Activated CD8-positive, alpha-beta memory T cell treated with anti-CD3 and anti-CD28 coated beads, Interleukin-2, amount 10 ng/mL, durations not matched to agents 7 days and 5 days (primary cell): ENCODE measurements at regions not wholly inside any gene's neighbourhood (a gene's known extent, or its start where the extent isn't known, plus 50 kb on each side); places are given as distances from the start of the nearest gene placed in this dataset.
"Not testable (repeated sequence)": the region's sequence is repeated elsewhere in the genome, so short reads cannot be mapped to it uniquely, and the experiment has no call there.

Source experiments
- ATAC-seq: fragments of 150-1000 bp; cut with Tn5 transposase; one replicate; pipeline ENCODE4 v1.10.0; 2021; ENCODE audit warnings: moderate library complexity
- CTCF ChIA-PET: fragments of 350-600 bp; sonication (Branson Sonifier 250); formaldehyde crosslinking; loops from one replicate; lab custom pipeline; 2021; ENCODE audit warnings: antibody characterized with exemption; lab: Charles Lee
- DNase-seq: peaks from one replicate; pipeline ENCODE4 v3.0.0-alpha.2; 2020
- H3K27ac Mint-ChIP-seq: one replicate; pipeline ENCODE4 v1.8.0; 2021; ENCODE audit warnings: mild to moderate bottlenecking, mixed read lengths
- H3K27me3 Mint-ChIP-seq: one replicate; pipeline ENCODE4 v1.8.0; 2021; ENCODE audit warnings: mixed read lengths
- H3K36me3 Mint-ChIP-seq: one replicate; pipeline ENCODE4 v1.8.0; 2021; ENCODE audit warnings: mild to moderate bottlenecking, mixed read lengths
- H3K4me1 Mint-ChIP-seq: one replicate; pipeline ENCODE4 v1.8.0; 2021; ENCODE audit warnings: mixed read lengths
- H3K4me3 Mint-ChIP-seq: one replicate; pipeline ENCODE4 v1.8.0; 2021; ENCODE audit warnings: mild to moderate bottlenecking, moderate library complexity, mixed read lengths
- H3K9me3 Mint-ChIP-seq: one replicate; pipeline ENCODE4 v1.8.0; 2022; ENCODE audit warnings: low read depth, mixed read lengths

DNA sequence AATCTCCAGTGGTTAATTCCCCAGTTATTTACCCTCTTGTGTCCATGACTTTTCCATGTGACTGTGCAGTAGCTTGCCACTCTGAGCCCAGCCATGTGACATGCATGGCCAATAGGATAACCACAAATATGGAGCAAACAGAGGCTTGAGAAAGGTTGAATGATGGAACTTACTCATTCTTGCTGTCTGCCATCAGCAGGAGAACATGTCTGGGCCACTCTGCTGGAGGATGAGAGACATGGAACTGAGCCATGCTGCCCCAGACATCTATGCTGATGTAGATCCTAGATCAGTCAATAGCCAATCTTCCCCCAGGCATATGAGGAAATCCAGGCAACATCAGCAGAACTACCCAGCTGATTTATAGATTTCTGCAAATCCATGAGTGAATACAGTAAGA lies 992.3 kb upstream of the FANCL start:
- CTCF ChIA-PET: no interaction called here
- no peaks in the 10 kb centered on the region for H3K27me3 Mint-ChIP-seq
- no peaks in the 10 kb centered on the region for H3K4me1 Mint-ChIP-seq
- H3K4me3 Mint-ChIP-seq: no peak overlapping the region
- no peak overlapping the region for H3K27ac Mint-ChIP-seq
- no peaks in the 10 kb centered on the region for H3K36me3 Mint-ChIP-seq
- no peak for ATAC-seq
- H3K9me3 Mint-ChIP-seq: no peaks in the 10 kb centered on the region
- DNase-seq: no peak

DNA sequence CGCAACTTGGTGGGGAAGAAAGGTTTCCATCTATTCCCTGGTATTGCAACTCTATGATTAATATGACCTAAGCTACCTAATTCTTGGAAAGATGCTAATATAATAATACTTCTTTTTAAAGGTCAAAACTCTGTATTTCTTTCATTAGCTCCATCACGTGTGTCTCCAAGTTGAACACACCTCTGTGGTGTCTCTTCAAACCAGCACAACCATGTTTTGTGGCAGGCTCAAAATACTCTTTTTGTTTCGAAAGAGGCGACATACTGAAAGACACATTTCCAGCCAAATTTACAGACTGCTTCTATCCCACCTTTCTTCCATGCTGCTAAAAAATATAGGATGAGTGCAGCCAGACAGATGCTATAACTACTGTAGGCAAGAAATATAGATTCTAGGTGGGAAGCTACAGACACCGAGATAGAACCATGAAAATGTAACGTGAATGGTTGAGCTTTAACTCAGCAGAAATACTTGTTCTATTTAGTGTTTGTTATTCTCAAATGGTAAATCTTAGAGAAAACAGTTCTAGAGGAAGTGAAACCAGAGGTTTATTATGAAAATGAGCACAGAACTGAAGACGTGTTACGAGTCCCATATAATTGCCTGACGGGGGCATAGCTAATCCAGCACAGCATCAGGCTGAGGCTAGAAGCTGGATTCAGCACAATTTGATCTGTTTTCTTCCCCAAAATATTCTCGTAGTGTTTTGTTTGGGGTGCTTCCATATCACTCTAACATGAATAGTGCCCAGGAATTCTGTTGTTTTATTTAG lies 991.5 kb upstream of the FANCL start:
- ATAC-seq (no peak), DNase-seq (no peak)
- no peak overlapping the region for H3K27ac Mint-ChIP-seq
- H3K9me3 Mint-ChIP-seq: no peaks in the 10 kb centered on the region
- no peaks in the 10 kb centered on the region for H3K27me3 Mint-ChIP-seq
- CTCF ChIA-PET: no interaction called here
- H3K4me1 Mint-ChIP-seq: no peaks in the 10 kb centered on the region
- H3K4me3 Mint-ChIP-seq: no peak overlapping the region
- no peaks in the 10 kb centered on the region for H3K36me3 Mint-ChIP-seq

DNA sequence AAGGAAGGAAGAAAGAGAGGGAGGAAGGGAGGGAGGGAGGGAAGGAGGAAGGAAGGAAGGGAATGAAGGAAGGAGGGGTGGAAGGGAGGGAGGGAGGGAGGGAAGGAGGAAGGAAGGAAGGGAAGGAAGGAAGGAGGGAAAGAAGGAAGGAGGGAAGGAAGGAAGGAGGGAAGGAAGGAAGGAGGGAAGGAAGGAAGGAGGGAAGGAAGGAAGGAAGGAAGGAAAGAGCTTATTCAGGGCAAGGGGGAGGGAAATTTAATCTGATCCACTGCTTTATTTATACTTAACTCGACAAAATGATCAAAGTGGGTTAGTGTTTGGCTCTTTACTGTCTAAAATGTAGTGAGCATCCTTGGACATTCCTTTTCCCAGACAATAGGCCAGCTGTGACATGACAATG lies 985.2 kb upstream of the FANCL start:
- H3K27ac Mint-ChIP-seq, H3K4me1 Mint-ChIP-seq, H3K27me3 Mint-ChIP-seq: not testable (repeated sequence)

DNA sequence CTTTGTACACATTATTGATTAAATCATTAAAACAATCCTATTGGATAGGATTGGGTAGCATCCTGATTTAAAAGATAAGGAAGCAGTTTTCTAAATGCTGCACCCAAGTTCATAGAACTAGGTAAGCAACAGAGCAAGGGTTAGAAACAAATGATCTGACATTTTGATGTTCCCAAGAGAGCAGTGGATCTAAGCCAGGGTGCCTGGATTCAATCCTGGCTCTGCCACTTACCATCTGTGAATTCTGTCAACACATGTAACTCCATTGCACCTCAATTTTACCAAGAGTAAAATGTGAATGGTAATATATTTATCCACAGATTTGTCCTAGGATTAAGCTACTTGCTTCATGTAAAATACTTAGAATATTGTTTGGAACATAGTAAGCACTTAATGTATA lies 982.6 kb upstream of the FANCL start:
- no peaks in the 10 kb centered on the region for H3K9me3 Mint-ChIP-seq
- CTCF ChIA-PET: no interaction called here
- no peaks in the 10 kb centered on the region for H3K4me1 Mint-ChIP-seq
- H3K36me3 Mint-ChIP-seq: no peaks in the 10 kb centered on the region
- H3K4me3 Mint-ChIP-seq: no peak overlapping the region
- no peak overlapping the region for H3K27ac Mint-ChIP-seq
- ATAC-seq (no peak), DNase-seq (no peak)
- H3K27me3 Mint-ChIP-seq: no peaks in the 10 kb centered on the region

More for the DNA sequence above, 985.2 kb upstream of the FANCL start:
- H3K4me3 Mint-ChIP-seq, H3K36me3 Mint-ChIP-seq, H3K9me3 Mint-ChIP-seq, DNase-seq, CTCF ChIA-PET, ATAC-seq: not testable (repeated sequence)

DNA sequence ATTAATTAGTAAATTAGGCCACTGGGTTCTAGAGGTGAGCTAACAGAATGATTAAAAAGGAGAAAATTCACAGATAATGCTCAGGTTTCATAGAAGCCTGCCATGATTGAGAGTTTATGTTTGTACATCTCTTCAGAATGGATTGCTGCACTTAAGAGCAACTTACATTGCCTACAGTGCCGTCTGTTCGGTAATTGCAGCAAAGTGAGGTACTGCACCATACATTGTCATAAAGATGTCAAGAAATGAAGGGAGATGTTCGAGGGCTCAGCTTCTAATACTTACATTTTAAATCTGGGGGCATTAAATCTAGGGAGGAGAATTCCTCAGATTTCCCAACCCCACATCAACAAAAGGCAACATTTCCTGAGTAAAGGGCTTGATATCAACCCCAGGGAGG lies 976.2 kb upstream of the FANCL start:
- DNase-seq: no peak
- H3K4me3 Mint-ChIP-seq: no peak overlapping the region

DNA sequence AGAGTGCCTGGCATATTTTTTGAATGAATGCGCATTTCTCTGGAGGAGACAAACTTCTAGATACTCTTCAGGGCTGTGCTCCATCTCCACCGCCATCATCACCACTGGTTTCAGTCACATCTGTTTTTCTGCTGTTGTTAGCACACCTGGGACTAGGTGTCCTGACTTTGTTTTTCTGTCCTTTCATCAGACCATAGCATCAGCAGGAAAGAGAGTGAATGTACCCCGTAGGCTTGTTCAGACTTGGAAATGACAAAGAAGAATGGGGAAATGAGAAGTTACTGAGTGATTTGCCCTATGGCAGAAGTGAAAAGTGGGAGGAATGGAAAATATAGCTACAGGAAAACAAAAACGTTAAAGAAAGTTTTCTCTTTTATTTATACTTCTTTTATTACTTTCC lies 965.2 kb upstream of the FANCL start:
- CTCF ChIA-PET: no interaction called here
- no peaks in the 10 kb centered on the region for H3K4me1 Mint-ChIP-seq
- no peak overlapping the region for H3K27ac Mint-ChIP-seq
- no peaks in the 10 kb centered on the region for H3K27me3 Mint-ChIP-seq
- ATAC-seq (no peak), DNase-seq (no peak)
- H3K36me3 Mint-ChIP-seq: no peaks in the 10 kb centered on the region
- H3K9me3 Mint-ChIP-seq: no peaks in the 10 kb centered on the region
- H3K4me3 Mint-ChIP-seq: no peak overlapping the region

More for the DNA sequence above, 976.2 kb upstream of the FANCL start:
- no peaks in the 10 kb centered on the region for H3K9me3 Mint-ChIP-seq
- H3K27ac Mint-ChIP-seq: no peak overlapping the region
- CTCF ChIA-PET: no interaction called here
- H3K4me1 Mint-ChIP-seq: no peaks in the 10 kb centered on the region
- no peaks in the 10 kb centered on the region for H3K27me3 Mint-ChIP-seq
- ATAC-seq: no peak
- H3K36me3 Mint-ChIP-seq: no peaks in the 10 kb centered on the region

DNA sequence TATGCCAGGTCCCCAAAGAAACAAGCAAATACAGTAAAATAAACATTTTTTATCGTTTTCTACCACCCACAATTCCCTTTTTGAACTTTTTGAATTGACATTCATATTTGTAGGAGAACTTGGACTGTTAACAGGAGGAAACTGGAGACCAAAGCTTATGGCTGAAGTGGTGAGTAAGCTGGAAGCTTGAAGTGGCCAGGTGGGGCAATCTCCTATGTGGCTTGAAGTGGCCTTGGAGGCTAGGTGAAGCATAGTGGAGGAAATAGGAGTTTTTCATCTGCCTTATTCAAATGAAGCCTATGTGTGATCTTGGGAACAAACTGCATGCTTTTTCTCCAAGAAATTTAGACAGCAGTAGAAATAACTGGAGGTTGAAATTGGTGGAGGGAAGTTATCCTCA lies 962.9 kb upstream of the FANCL start:
- Mint-ChIP-seq H3K27me3 (no peaks in the 10 kb centered on the region), H3K27ac (no peak overlapping the region), H3K4me3 (no peak overlapping the region), H3K9me3 (no peaks in the 10 kb centered on the region), H3K36me3 (no peaks in the 10 kb centered on the region), H3K4me1 (no peaks in the 10 kb centered on the region)
- no peak for ATAC-seq
- DNase-seq: no peak
- CTCF ChIA-PET: no interaction called here

DNA sequence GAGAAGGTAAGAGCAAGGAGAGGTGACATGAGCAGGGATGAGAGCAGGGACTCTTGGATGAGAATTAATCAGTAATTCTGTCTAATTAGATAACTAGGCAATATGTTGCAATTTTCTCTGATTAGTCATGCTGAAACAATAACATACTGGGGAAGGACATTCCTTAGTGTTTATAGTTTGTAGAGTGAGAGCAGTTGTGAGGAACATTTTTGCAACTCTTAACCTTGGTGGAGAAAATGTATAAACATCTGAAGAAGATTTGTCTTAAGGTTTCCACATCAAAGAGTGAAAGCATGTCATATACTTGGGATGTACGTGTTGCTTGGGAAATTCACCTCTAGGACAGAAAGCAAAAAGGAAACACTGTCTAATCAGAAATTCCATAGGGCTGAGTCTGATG lies 955.4 kb upstream of the FANCL start:
- DNase-seq (no peak), ATAC-seq (no peak)
- CTCF ChIA-PET: no interaction called here
- Mint-ChIP-seq H3K4me3 (no peak overlapping the region), H3K9me3 (no peaks in the 10 kb centered on the region), H3K27ac (no peak overlapping the region), H3K36me3 (no peaks in the 10 kb centered on the region), H3K4me1 (no peaks in the 10 kb centered on the region), H3K27me3 (no peaks in the 10 kb centered on the region)

DNA sequence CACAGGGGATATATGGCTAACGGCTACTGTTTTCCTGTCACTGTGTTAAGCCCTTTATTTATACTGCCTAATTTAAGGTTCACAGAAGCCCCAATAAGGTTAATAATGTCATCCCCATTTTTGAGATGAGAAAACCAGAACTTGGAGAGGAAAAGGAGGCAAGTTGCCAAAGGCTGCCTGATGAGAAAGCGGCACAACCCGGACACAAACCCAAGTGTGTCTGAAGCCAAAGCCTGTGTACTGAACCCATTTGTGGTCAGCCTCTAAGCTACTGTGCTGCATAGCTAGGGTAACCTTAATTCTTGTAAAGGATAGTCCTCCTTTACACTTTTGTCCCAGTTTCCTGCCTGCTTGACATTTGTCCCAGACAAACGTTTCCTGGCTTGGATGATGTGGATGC lies 954.7 kb upstream of the FANCL start:
- no peak for DNase-seq
- Mint-ChIP-seq H3K36me3 (no peaks in the 10 kb centered on the region), H3K9me3 (no peaks in the 10 kb centered on the region), H3K4me1 (no peaks in the 10 kb centered on the region), H3K27me3 (no peaks in the 10 kb centered on the region), H3K27ac (no peak overlapping the region), H3K4me3 (no peak overlapping the region)
- CTCF ChIA-PET: no interaction called here
- no peak for ATAC-seq

DNA sequence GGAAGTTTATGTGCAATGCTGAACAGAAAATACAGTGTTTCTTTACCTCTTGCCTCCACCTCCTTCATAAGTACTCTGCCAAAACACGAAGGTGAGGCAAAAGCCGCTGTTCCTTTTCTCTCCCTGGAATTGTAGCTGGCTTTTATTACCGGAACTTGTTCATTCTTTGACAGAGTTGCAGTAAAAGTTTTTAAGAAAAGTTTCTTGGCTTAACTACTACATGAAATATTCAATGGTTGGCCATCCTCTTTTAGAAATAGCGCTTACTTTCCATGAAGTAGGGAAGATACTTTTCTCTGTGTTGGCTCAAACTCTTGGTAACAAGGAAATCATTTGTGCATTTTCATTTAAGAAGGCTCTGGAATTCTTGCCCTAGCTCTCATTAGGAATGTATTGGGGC lies 950.7 kb upstream of the FANCL start:
- Mint-ChIP-seq H3K4me3 (no peak overlapping the region), H3K36me3 (no peaks in the 10 kb centered on the region), H3K9me3 (no peaks in the 10 kb centered on the region)

DNA sequence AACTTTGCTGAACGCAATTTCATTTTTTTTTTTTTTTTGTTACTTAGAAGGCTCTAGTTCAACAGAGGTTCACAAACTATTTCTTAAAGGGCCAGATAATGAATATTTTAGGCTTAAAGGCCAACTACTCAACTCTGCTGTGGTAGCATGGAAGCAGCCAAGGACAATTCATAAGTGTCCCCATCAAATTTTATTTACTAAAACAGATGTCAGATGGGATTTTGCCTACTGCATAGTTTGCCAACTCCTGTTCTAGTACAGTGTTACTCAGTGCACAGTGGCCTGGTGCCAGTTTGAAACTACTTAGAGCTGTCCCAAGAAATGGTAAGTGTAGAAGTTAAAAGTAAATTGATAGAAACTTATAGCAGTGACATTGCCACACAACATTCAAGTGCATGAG lies 949.4 kb upstream of the FANCL start:
- no peak for ATAC-seq
- no peaks in the 10 kb centered on the region for H3K27me3 Mint-ChIP-seq
- H3K4me1 Mint-ChIP-seq: no peaks in the 10 kb centered on the region
- H3K9me3 Mint-ChIP-seq: no peaks in the 10 kb centered on the region
- H3K27ac Mint-ChIP-seq: no peak overlapping the region
- H3K36me3 Mint-ChIP-seq: no peaks in the 10 kb centered on the region
- CTCF ChIA-PET: no interaction called here
- no peak overlapping the region for H3K4me3 Mint-ChIP-seq
- DNase-seq: no peak

More for the DNA sequence above, 950.7 kb upstream of the FANCL start:
- DNase-seq (no peak), ATAC-seq (no peak)
- Mint-ChIP-seq H3K27ac (no peak overlapping the region), H3K27me3 (no peaks in the 10 kb centered on the region), H3K4me1 (no peaks in the 10 kb centered on the region)
- CTCF ChIA-PET: no interaction called here

DNA sequence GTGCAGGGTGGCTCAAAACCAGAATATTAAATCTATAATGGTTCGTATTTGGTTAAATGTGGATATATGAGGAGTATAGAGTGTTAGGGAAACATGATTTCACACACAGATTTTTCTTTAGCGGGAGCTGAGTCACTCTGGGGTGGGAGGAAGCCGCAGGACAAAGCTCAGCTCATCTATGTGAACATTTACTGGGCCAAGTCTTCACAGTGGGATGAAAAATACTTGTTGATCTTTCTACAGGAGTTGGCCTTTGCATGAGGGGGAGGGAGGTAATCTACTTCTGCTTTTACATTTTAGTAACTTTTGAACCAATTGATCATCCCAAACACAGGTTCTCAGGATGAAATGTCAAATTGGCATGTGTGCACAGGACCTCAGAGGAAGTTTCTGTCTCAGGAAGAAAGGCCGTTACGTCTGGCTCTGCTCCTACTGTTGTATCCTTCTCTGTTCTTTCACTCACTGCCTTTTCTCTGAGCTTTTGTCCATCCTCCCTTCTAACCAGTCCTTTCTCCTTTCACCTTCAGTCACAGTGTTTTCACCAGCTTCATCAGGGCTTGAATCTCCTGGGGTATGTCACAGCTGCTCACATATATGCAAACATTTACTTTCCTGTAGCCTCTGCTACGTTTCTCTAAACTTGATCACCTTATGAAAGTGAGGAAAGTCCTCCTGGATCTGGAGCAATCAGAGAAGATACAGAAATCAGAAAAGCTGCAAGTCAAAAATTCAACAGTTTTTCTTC lies 943.3 kb upstream of the FANCL start:
- Mint-ChIP-seq H3K4me1 (no peaks in the 10 kb centered on the region), H3K27ac (no peak overlapping the region), H3K4me3 (no peak overlapping the region), H3K36me3 (no peaks in the 10 kb centered on the region), H3K9me3 (no peaks in the 10 kb centered on the region), H3K27me3 (no peaks in the 10 kb centered on the region)
- no peak for DNase-seq
- CTCF ChIA-PET: no interaction called here
- ATAC-seq: no peak

DNA sequence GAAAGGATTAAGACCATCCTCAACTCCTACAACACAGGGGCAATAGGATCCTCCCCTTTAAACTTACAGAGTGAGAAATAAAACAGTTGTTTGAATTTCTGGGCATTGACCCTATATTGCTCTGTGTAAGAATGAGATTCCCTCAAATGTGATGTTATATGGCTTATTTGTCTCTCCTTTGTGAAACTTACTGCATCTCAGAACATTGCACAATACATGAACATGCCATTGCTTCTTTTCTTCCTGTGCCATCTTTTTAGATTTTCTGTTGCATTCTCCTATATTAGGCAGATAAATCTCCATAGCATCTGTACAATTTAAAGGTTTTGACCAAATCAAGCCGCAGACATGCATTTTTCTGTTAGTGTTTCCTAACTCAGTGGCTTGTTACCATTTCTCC lies 941.9 kb upstream of the FANCL start:
- ATAC-seq (no peak), DNase-seq (no peak)
- H3K27ac Mint-ChIP-seq: no peak overlapping the region
- H3K4me3 Mint-ChIP-seq: no peak overlapping the region
- CTCF ChIA-PET: no interaction called here
- H3K27me3 Mint-ChIP-seq: no peaks in the 10 kb centered on the region
- no peaks in the 10 kb centered on the region for H3K9me3 Mint-ChIP-seq
- H3K4me1 Mint-ChIP-seq: no peaks in the 10 kb centered on the region
- H3K36me3 Mint-ChIP-seq: no peaks in the 10 kb centered on the region

DNA sequence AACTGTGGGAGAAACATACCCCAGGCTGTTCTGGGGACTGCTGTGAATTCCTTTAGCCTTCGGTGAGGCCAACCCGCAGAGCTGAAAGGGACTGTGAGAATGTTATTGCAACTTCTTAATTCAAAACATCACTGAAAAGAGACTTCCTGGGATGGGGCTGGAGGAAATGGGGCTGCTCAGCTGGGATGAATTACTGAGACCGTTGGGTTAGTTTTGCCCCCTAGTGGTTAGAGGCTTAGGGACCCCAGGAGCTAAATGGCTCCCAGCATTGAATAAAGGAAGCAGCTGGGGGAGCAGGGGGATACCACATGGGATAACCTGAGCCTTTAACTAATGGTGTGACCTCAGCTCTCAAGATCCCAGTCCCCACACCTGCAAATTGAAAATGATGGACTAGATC lies 941.1 kb upstream of the FANCL start:
- CTCF ChIA-PET: interaction anchor here (0.6 to 0.8 kb wide), 2 partner anchors 30 to 1279 kb away, joined by 3 read pairs; no protein-coding TSS in a partner anchor
- Mint-ChIP-seq H3K4me1 (no peaks in the 10 kb centered on the region), H3K27ac (no peak overlapping the region), H3K9me3 (no peaks in the 10 kb centered on the region), H3K36me3 (no peaks in the 10 kb centered on the region), H3K27me3 (no peaks in the 10 kb centered on the region), H3K4me3 (no peak overlapping the region)
- DNase-seq (no peak), ATAC-seq (no peak)
